Esophagus muscularis mucosa (tissue), 4 donors: ENCODE measurements at regions not wholly inside any gene's neighbourhood (a gene's known extent, or its start where the extent isn't known, plus 50 kb on each side); places are given as distances from the start of the nearest gene placed in this dataset.

Source experiments
- DNase-seq: peaks from one replicate; pipeline ENCODE4 v3.0.0-alpha.2; 2017; ENCODE audit errors: extremely low spot score
- H3K27ac ChIP-seq, 4 donors: fragments of 200-600 bp; sonication (generic); replicated peaks in 1 of 4; 1 replicate in 3 of 4; 2 replicates in 1 of 4; pipeline ENCODE4 v1.5.1; 2016 to 2019; ENCODE audit warnings: mild to moderate bottlenecking in 1 of 4
- H3K27me3 ChIP-seq, 4 donors: fragments of 200-600 bp; sonication (generic); one replicate each; pipeline versions ENCODE4 v1.5.1 to v1.6.0; 2016 to 2019
- H3K36me3 ChIP-seq, 4 donors: fragments of 200-600 bp; sonication (generic); one replicate each; pipeline ENCODE4 v1.5.1; 2016 to 2019
- H3K4me1 ChIP-seq, 4 donors: fragments of 200-600 bp; sonication (generic); one replicate each; pipeline ENCODE4 v1.5.1; 2016 to 2019
- H3K4me3 ChIP-seq, 4 donors: fragments of 200-600 bp; sonication (generic); 1 replicate in 2 of 4; 2 replicates in 2 of 4; pipeline ENCODE4 v1.5.1; 2016 to 2019; ENCODE audit warnings: mild to moderate bottlenecking in 4 of 4, moderate library complexity in 1 of 4
- H3K9me3 ChIP-seq, 4 donors: fragments of 200-600 bp; sonication (generic); 1 replicate in 3 of 4; 2 replicates in 1 of 4; pipeline ENCODE4 v1.5.1; 2016 to 2019
- CTCF ChIP-seq, 3 experiments: fragments of 200-600 bp in 2 of 3; fragments of 450-650 bp in 1 of 3; sonication (generic) in 2 of 3; IDR thresholded peaks; one replicate each; pipeline ENCODE4 v1.5.1; 2017 to 2019; ENCODE audit warnings: antibody characterized with exemption in 3 of 3, mild to moderate bottlenecking in 2 of 3, moderate library complexity in 1 of 3
- EP300 ChIP-seq: sonication (generic); formaldehyde crosslinking; IDR thresholded peaks from one replicate; pipeline ENCODE4 v1.6.1; 2017; ENCODE audit warnings: antibody characterized with exemption
- POLR2A ChIP-seq: fragments of 450-650 bp; IDR thresholded peaks from one replicate; pipeline ENCODE4 v1.6.1; 2017; ENCODE audit warnings: antibody characterized with exemption, moderate library complexity, mild to moderate bottlenecking, low read depth
- POLR2AphosphoS5 ChIP-seq, 2 donors: sonication (generic); formaldehyde crosslinking; IDR thresholded peaks; one replicate each; pipeline ENCODE4 v1.6.1; 2017; ENCODE audit warnings: antibody characterized with exemption in 2 of 2
- WGBS: methylation state at CpG from one replicate; pipeline ENCODE4 v1.1.5; 2018; 5-methylcytosine and 5-hydroxymethylcytosine counted together
- intact Hi-C: fragments of 100-400 bp; cut with DNase I; formaldehyde crosslinking; loops from one replicate; pipeline ENCODE4 v1.15.1; 2023

DNA sequence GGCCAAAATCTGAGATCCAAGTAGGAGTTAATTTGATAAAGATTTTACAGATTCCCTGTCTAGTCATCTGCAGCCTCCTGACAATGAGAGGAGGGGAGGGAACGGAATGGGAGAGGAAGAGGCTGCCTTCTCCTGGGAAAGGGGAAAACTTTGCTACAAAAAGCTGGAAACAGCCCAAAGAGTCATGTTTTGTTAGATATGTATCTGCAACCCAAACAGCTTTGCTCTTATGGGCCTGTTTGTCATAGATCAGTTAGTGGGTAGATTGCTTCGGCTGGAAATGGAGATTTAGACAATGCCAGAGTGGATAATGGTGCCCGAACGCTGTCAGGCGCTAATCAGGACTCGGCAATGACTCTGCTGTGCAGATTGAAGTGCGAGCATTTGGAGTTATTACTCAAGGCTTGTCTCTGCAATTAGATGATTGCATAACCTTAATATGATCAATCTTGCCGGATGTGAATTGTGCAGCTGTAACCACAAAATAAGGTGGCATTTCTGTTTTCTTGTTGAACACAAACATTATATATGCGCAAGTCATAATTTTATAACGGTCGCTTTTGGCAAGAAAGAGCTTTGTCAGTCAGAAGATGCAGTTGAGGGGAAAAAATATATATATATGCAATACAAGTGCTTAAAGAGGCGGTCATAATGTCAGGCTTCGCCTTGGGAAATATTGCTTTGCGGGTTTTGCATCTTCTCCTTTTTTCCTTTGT, 92.4 kb upstream of the MAFB start:
- WGBS, result 76% methylated on average over 14 of the region's 14 CpGs
- intact Hi-C loops, result no loop called here
- Histone ChIP-seq H3K36me3 (no peaks in the 10 kb centered on the region), H3K27me3 (peaks cover 0 to 4% (median 0%) of the 10 kb centered on the region in 4 donors), H3K27ac (no peak overlapping the region), H3K4me1 (no peaks in the 10 kb centered on the region), H3K4me3 (no peak overlapping the region), H3K9me3 (no peaks in the 10 kb centered on the region)
- no peak for DNase-seq
- TF ChIP-seq POLR2A (no peak), CTCF (IDR thresholded peaks at IDR 0.05) (no peak), EP300 (no peak), POLR2AphosphoS5 (IDR thresholded peaks at IDR 0.05) (no peak)

- intact Hi-C loops, result no loop called here
- H3K4me1 ChIP-seq, result no peaks in the 10 kb centered on the region
- no peaks in the 10 kb centered on the region for H3K9me3 ChIP-seq
- peaks cover 0 to 9% (median 0%) of the 10 kb centered on the region in 4 donors for H3K27me3 ChIP-seq
- no peaks in the 10 kb centered on the region for H3K36me3 ChIP-seq
- WGBS, result 80% methylated on average over 11 of the region's 11 CpGs
- no peak for DNase-seq
- H3K27ac ChIP-seq, result no peak overlapping the region
- no peak overlapping the region for H3K4me3 ChIP-seq
- TF ChIP-seq EP300, result no peak
- no peak for TF ChIP-seq POLR2AphosphoS5 (IDR thresholded peaks at IDR 0.05)
- TF ChIP-seq CTCF (IDR thresholded peaks at IDR 0.05), result no peak
- no peak for TF ChIP-seq POLR2A
Measured at GRCh38 chr20:40782043-40782368, 93.0 kb upstream of the MAFB start.

- no peaks in the 10 kb centered on the region for H3K9me3 ChIP-seq
- peaks cover 0 to 9% (median 0%) of the 10 kb centered on the region in 4 donors for H3K27me3 ChIP-seq
- 89% methylated on average over 3 of the region's 3 CpGs for WGBS
- H3K4me3 ChIP-seq, result no peak overlapping the region
- no peaks in the 10 kb centered on the region for H3K4me1 ChIP-seq
- no peaks in the 10 kb centered on the region for H3K36me3 ChIP-seq
- DNase-seq, result no peak
- intact Hi-C loops, result no loop called here
- TF ChIP-seq CTCF (IDR thresholded peaks at IDR 0.05) (no peak), POLR2A (no peak), POLR2AphosphoS5 (IDR thresholded peaks at IDR 0.05) (no peak), EP300 (no peak)
- H3K27ac ChIP-seq, result no peak overlapping the region
Measured at GRCh38 chr20:40785346-40785745, 96.3 kb upstream of the MAFB start.

GRCh38 chr20:40786336-40786735, 97.3 kb upstream of the MAFB start:
- Histone ChIP-seq H3K9me3 (no peaks in the 10 kb centered on the region), H3K4me1 (no peaks in the 10 kb centered on the region), H3K4me3 (no peak overlapping the region), H3K27me3 (peaks cover 0 to 9% (median 0%) of the 10 kb centered on the region in 4 donors), H3K36me3 (no peaks in the 10 kb centered on the region), H3K27ac (no peak overlapping the region)
- intact Hi-C loops, result no loop called here
- no peak for TF ChIP-seq POLR2AphosphoS5 (IDR thresholded peaks at IDR 0.05)
- TF ChIP-seq CTCF (IDR thresholded peaks at IDR 0.05), result no peak
- no peak for TF ChIP-seq POLR2A
- no peak for TF ChIP-seq EP300
- 77% methylated on average over 11 of the region's 11 CpGs for WGBS
- DNase-seq, result no peak

- no peaks in the 10 kb centered on the region for H3K36me3 ChIP-seq
- intact Hi-C loops, result no loop called here
- no peak for DNase-seq
- H3K27ac ChIP-seq, result no peak overlapping the region
- 80% methylated on average over 5 of the region's 5 CpGs for WGBS
- H3K4me1 ChIP-seq, result no peaks in the 10 kb centered on the region
- TF ChIP-seq POLR2AphosphoS5 (IDR thresholded peaks at IDR 0.05), result no peak
- no peak overlapping the region for H3K4me3 ChIP-seq
- H3K9me3 ChIP-seq, result no peaks in the 10 kb centered on the region
- peaks cover 0 to 9% (median 0%) of the 10 kb centered on the region in 4 donors for H3K27me3 ChIP-seq
Measured at GRCh38 chr20:40787941-40788340, 98.9 kb upstream of the MAFB start.
